CD4-positive, alpha-beta T cell treated with Interleukin-12 subunit alpha and Interleukin-12 subunit beta, for 1 hour (primary cell): ENCODE measurements at regions not wholly inside any gene's neighbourhood (a gene's known extent, or its start where the extent isn't known, plus 50 kb on each side); places are given as distances from the start of the nearest gene placed in this dataset.

Source experiments
- DNase-seq: peaks from one replicate; pipeline ENCODE4 v3.0.0-alpha.2; 2020

GRCh38 chr6:143621876-143622605 is 55.7 kb upstream of the PHACTR2 start:
- no peak for DNase-seq

GRCh38 chr6:143621159-143621873 is 56.4 kb upstream of the PHACTR2 start:
- DNase-seq = no peak

GRCh38 chr6:143620447-143620846 is 57.3 kb upstream of the PHACTR2 start:
- DNase-seq = no peak

GRCh38 chr6:143619824-143620401 is 57.9 kb upstream of the PHACTR2 start:
- DNase-seq = no peak

- DNase-seq = no peak
Observed at GRCh38 chr6:143616741-143617140, 61.0 kb upstream of the PHACTR2 start.

GRCh38 chr6:143615785-143616184 is 62.0 kb upstream of the PHACTR2 start:
- no peak for DNase-seq

- DNase-seq = no peak
Observed at GRCh38 chr6:143614235-143614634, 63.5 kb upstream of the PHACTR2 start.

- no peak for DNase-seq
Observed at GRCh38 chr6:143613749-143614148, 64.0 kb upstream of the PHACTR2 start.

GRCh38 chr6:143612186-143612585 is 65.6 kb upstream of the PHACTR2 start:
- no peak for DNase-seq

GRCh38 chr6:143611580-143611979 is 66.2 kb upstream of the PHACTR2 start:
- no peak for DNase-seq

- DNase-seq = no peak
Observed at GRCh38 chr6:143609972-143610371, 67.8 kb upstream of the PHACTR2 start.

GRCh38 chr6:143609501-143609900 is 68.3 kb upstream of the PHACTR2 start:
- no peak for DNase-seq

- no peak for DNase-seq
Observed at GRCh38 chr6:143608906-143609305, 68.9 kb upstream of the PHACTR2 start.

- DNase-seq = no peak
Observed at GRCh38 chr6:143607974-143608373, 69.8 kb upstream of the PHACTR2 start.

GRCh38 chr6:143607168-143607567 is 70.6 kb upstream of the PHACTR2 start:
- DNase-seq = no peak

- DNase-seq = no peak
Observed at GRCh38 chr6:143605906-143606521, 71.8 kb upstream of the PHACTR2 start.

- no peak for DNase-seq
Observed at GRCh38 chr6:143603455-143603854, 74.3 kb upstream of the PHACTR2 start.

GRCh38 chr6:143601504-143601903 is 76.3 kb upstream of the PHACTR2 start:
- DNase-seq = no peak

- DNase-seq = no peak
Observed at GRCh38 chr6:143600821-143601220, 76.9 kb upstream of the PHACTR2 start.

- peak; percentile 49 for DNase-seq
Observed at GRCh38 chr6:143598466-143599080, 79.2 kb upstream of the PHACTR2 start.

GRCh38 chr6:143596866-143597265 is 80.9 kb upstream of the PHACTR2 start:
- DNase-seq = no peak

- DNase-seq = no peak
Observed at GRCh38 chr6:143595251-143596036, 82.3 kb upstream of the PHACTR2 start.
